Brain microvascular endothelial cell (primary cell): ENCODE measurements at regions not wholly inside any gene's neighbourhood (a gene's known extent, or its start where the extent isn't known, plus 50 kb on each side); places are given as distances from the start of the nearest gene placed in this dataset.

ENCODE experiments used
- DNase-seq: peaks from one replicate; pipeline ENCODE4 v3.0.0-alpha.2; 2020
- H3K27ac ChIP-seq: fragments of 250-450 bp; sonication (Bioruptor Pico); 2 replicates; pipeline ENCODE4 v1.5.1; 2020; ENCODE audit warnings: mild to moderate bottlenecking, moderate library complexity
- H3K27me3 ChIP-seq: fragments of 250-450 bp; sonication (Bioruptor Pico); replicated peaks from 2 replicates; pipeline ENCODE4 v1.5.1; 2020; ENCODE audit warnings: mild to moderate bottlenecking
- H3K36me3 ChIP-seq: fragments of 250-450 bp; sonication (Bioruptor Pico); replicated peaks from 2 replicates; pipeline ENCODE4 v1.5.1; 2020; ENCODE audit warnings: mild to moderate bottlenecking
- H3K4me3 ChIP-seq: 2 replicates; pipeline ENCODE4 v1.5.1; 2011; ENCODE audit warnings: low read depth, mild to moderate bottlenecking, control low read depth, low read length, moderate library complexity
- in situ Hi-C: cut with HindIII; loops from 2 replicates; pipeline ENCODE4 v1.10.0; 2017; ENCODE audit warnings: low sequenced_read_pairs, low pct_ligation_motif_present
- TF ChIP-seq, protein P1 (sequence below): IDR thresholded peaks from 2 replicates; pipeline ENCODE4 v1.5.1; 2011; ENCODE audit warnings: low read depth, mild to moderate bottlenecking, moderate library complexity, low read length, control low read depth, inconsistent platforms; ENCODE audit errors: missing control alignments

DNA sequence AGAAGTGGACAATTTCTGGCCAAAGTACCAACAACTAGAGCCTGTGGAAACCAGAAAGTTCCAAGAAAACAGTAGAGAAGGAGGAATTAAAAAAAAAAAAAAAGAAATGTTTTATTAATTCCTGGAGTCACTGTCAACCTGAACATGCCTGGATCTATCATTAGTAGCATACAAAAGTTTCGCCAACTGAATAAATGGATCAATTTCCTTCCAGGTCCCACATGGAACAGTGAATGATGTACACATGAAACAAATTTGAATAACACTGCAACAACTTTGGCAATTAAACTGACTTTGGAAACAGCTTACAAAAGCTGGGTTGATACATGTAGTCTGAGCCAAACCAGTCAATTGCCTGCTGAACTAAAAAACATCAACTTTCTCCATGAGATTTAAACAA lies 90.0 kb upstream of the HMGCLL1 start:
- TF ChIP-seq, protein P1, sequence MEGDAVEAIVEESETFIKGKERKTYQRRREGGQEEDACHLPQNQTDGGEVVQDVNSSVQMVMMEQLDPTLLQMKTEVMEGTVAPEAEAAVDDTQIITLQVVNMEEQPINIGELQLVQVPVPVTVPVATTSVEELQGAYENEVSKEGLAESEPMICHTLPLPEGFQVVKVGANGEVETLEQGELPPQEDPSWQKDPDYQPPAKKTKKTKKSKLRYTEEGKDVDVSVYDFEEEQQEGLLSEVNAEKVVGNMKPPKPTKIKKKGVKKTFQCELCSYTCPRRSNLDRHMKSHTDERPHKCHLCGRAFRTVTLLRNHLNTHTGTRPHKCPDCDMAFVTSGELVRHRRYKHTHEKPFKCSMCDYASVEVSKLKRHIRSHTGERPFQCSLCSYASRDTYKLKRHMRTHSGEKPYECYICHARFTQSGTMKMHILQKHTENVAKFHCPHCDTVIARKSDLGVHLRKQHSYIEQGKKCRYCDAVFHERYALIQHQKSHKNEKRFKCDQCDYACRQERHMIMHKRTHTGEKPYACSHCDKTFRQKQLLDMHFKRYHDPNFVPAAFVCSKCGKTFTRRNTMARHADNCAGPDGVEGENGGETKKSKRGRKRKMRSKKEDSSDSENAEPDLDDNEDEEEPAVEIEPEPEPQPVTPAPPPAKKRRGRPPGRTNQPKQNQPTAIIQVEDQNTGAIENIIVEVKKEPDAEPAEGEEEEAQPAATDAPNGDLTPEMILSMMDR: no peak
- H3K4me3 ChIP-seq: no peak overlapping the region
- DNase-seq: no peak
- no peak overlapping the region for H3K27ac ChIP-seq
- no peaks in the 10 kb centered on the region for H3K27me3 ChIP-seq
- H3K36me3 ChIP-seq: no peaks in the 10 kb centered on the region
- in situ Hi-C loops: no loop called here

GRCh38 chr6:55668591-55668990 lies 89.6 kb upstream of the HMGCLL1 start:
- DNase-seq: peak; percentile 5
- Histone ChIP-seq H3K4me3 (no peak overlapping the region), H3K36me3 (no peaks in the 10 kb centered on the region), H3K27me3 (no peaks in the 10 kb centered on the region), H3K27ac (no peak overlapping the region)
- TF ChIP-seq, protein P1: peak; percentile 4
- in situ Hi-C loops: no loop called here

GRCh38 chr6:55667341-55667740 lies 88.3 kb upstream of the HMGCLL1 start:
- no peak overlapping the region for H3K4me3 ChIP-seq
- H3K36me3 ChIP-seq: no peaks in the 10 kb centered on the region
- no peak overlapping the region for H3K27ac ChIP-seq
- H3K27me3 ChIP-seq: no peaks in the 10 kb centered on the region
- DNase-seq: no peak
- in situ Hi-C loops: no loop called here
- TF ChIP-seq, protein P1: no peak

DNA sequence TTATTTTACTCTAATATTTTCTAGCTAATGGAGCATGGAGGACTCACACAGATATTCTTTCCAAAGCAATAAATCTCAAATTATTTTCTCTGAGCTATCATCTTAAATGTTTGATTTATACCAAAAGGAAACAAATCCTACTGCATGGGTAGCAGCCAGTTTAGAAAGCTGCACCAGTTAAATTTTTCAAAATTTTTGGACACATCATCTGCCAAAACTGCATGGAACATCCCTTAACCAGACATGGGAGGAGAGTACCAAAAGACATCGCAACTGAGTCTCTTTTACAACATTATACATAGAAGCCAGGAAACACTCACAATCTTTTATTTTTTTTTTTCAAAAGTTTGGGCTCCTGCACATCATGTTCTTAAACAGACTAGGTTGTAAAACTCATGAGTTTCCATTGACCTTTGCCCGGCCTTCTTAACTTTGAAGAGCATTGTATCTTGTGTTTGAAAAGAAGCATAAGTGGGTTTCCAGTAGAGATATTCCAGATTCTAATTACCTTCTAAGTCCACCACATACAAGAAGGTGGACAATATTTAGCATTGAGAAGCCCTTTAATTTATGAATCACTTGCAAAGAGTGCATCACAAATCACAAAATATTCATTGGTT lies 87.7 kb upstream of the HMGCLL1 start:
- no peaks in the 10 kb centered on the region for H3K36me3 ChIP-seq
- H3K4me3 ChIP-seq: no peak overlapping the region
- H3K27me3 ChIP-seq: no peaks in the 10 kb centered on the region
- DNase-seq: no peak
- in situ Hi-C loops: no loop called here
- TF ChIP-seq, protein P1: no peak
- no peak overlapping the region for H3K27ac ChIP-seq

DNA sequence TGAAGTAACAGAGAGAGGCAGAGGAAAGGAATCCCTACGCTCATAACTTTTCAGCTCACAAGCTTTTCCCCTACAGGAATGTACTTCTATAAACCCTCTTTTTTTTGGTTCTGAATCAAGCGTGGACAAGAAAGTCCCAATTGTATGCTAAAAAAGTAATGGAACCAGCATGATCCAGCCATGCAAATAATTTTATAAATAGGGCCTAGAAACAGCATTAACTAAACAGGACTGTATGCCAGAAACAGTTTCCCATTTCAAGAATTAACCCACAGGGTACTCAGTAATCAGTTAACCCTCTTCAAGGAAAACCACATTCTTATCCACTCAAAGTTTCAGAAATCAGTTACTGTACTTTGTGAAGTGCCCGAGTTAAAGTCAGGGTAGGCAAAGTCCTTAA lies 87.0 kb upstream of the HMGCLL1 start:
- Histone ChIP-seq H3K36me3 (no peaks in the 10 kb centered on the region), H3K4me3 (no peak overlapping the region), H3K27ac (no peak overlapping the region), H3K27me3 (no peaks in the 10 kb centered on the region)
- TF ChIP-seq, protein P1: no peak
- no peak for DNase-seq
- in situ Hi-C loops: no loop called here
